Endodermal cell (in vitro differentiated cells): ENCODE measurements at regions not wholly inside any gene's neighbourhood (a gene's known extent, or its start where the extent isn't known, plus 50 kb on each side); places are given as distances from the start of the nearest gene placed in this dataset.

ENCODE experiments used
- DNase-seq: peaks from one replicate; pipeline ENCODE4 v3.0.0-alpha.2; 2017
- H3K27ac ChIP-seq: 2 replicates; pipeline ENCODE4 v1.5.1; 2013; ENCODE audit warnings: mild to moderate bottlenecking, low read depth, low read length, moderate library complexity
- H3K27me3 ChIP-seq: 2 replicates; pipeline ENCODE4 v1.6.1; 2013; ENCODE audit warnings: mild to moderate bottlenecking, low read length, moderate library complexity; ENCODE audit not compliant: insufficient read depth, control insufficient read depth, poor library complexity, severe bottlenecking
- H3K36me3 ChIP-seq: 2 replicates; pipeline ENCODE4 v1.7.0; 2013; ENCODE audit warnings: mild to moderate bottlenecking, low read length, moderate library complexity; ENCODE audit not compliant: control insufficient read depth, insufficient read depth
- H3K4me1 ChIP-seq: one replicate; pipeline ENCODE4 v1.7.0; 2013; ENCODE audit warnings: low read length; ENCODE audit not compliant: control insufficient read depth, insufficient read depth
- H3K4me3 ChIP-seq: 2 replicates; pipeline ENCODE4 v1.5.1; 2013; ENCODE audit warnings: mild to moderate bottlenecking, low read length, moderate library complexity
- H3K9ac ChIP-seq: 2 replicates; pipeline ENCODE4 v1.6.1; 2013; ENCODE audit warnings: mild to moderate bottlenecking, low read length, moderate library complexity; ENCODE audit not compliant: poor library complexity, severe bottlenecking; ENCODE audit errors: extremely low read depth
- H3K9me3 ChIP-seq: 2 replicates; pipeline ENCODE4 v1.6.1; 2013; ENCODE audit warnings: mild to moderate bottlenecking, low read length, moderate library complexity; ENCODE audit not compliant: control insufficient read depth
- H3K27ac Mint-ChIP-seq: 2 replicates; pipeline ENCODE4 v1.8.0; 2020; ENCODE audit warnings: mixed read lengths
- H3K27me3 Mint-ChIP-seq: 2 replicates; pipeline ENCODE4 v1.8.0; 2021; ENCODE audit warnings: mild to moderate bottlenecking, mixed read lengths; ENCODE audit not compliant: insufficient read depth
- H3K36me3 Mint-ChIP-seq: 2 replicates; pipeline ENCODE4 v1.8.0; 2020; ENCODE audit warnings: low read depth, mixed read lengths
- H3K4me1 Mint-ChIP-seq: 2 replicates; pipeline ENCODE4 v1.8.0; 2020; ENCODE audit warnings: mixed read lengths
- H3K4me3 Mint-ChIP-seq: 2 replicates; pipeline ENCODE4 v1.8.0; 2020; ENCODE audit warnings: mild to moderate bottlenecking, moderate library complexity, mixed read lengths
- H3K9me3 Mint-ChIP-seq: 2 replicates; pipeline ENCODE4 v1.8.0; 2020; ENCODE audit warnings: mild to moderate bottlenecking, mixed read lengths
- CTCF ChIP-seq: fragments of 200-600 bp; sonication (generic); conservative IDR thresholded peaks from 2 replicates; pipeline ENCODE4 v1.5.0; 2021; ENCODE audit warnings: antibody characterized with exemption, mild to moderate bottlenecking
- WGBS, 2 experiments: methylation state at CpG; one replicate each; pipeline versions ENCODE4 v1.1.5 to v1.1.7; 2013; ENCODE audit warnings: missing lambda C conversion rate in 2 of 2, mixed read lengths in 1 of 2; ENCODE audit not compliant: insufficient coverage in 1 of 2, insufficient read length in 1 of 2; 5-methylcytosine and 5-hydroxymethylcytosine counted together

- no peaks in the 10 kb centered on the region for H3K36me3 ChIP-seq
- Mint-ChIP-seq H3K4me3 (no peak overlapping the region), H3K9me3 (peaks cover 11% of the 10 kb centered on the region), H3K27ac (no peak overlapping the region), H3K4me1 (no peaks in the 10 kb centered on the region), H3K36me3 (no peaks in the 10 kb centered on the region), H3K27me3 (no peaks in the 10 kb centered on the region)
- H3K9ac ChIP-seq: no peak overlapping the region
- H3K27ac ChIP-seq: no peak overlapping the region
- H3K27me3 ChIP-seq: no peaks in the 10 kb centered on the region
- no peak for DNase-seq
- WGBS, 2 experiments: 88 to 93% methylated on average over 4 of the region's 4 CpGs
- no peak overlapping the region for H3K4me3 ChIP-seq
- no peaks in the 10 kb centered on the region for H3K4me1 ChIP-seq
- H3K9me3 ChIP-seq: no peaks in the 10 kb centered on the region
- TF ChIP-seq CTCF: no peak
Observed at GRCh38 chr2:240344904-240345303, 90.6 kb upstream of the GPC1 start.

- no peaks in the 10 kb centered on the region for H3K27me3 Mint-ChIP-seq
- Histone ChIP-seq H3K27ac (no peak overlapping the region), H3K36me3 (no peaks in the 10 kb centered on the region), H3K27me3 (no peaks in the 10 kb centered on the region), H3K9ac (no peak overlapping the region), H3K4me1 (no peaks in the 10 kb centered on the region), H3K9me3 (no peaks in the 10 kb centered on the region), H3K4me3 (no peak overlapping the region)
- H3K4me1 Mint-ChIP-seq: no peaks in the 10 kb centered on the region
- H3K9me3 Mint-ChIP-seq: peaks cover 11% of the 10 kb centered on the region
- no peak overlapping the region for H3K4me3 Mint-ChIP-seq
- no peak for TF ChIP-seq CTCF
- no peak overlapping the region for H3K27ac Mint-ChIP-seq
- no peak for DNase-seq
- H3K36me3 Mint-ChIP-seq: no peaks in the 10 kb centered on the region
- 89 to 93% methylated on average over 6 to 16 of the region's 16 CpGs for WGBS, 2 experiments
Observed at GRCh38 chr2:240346015-240346752, 89.3 kb upstream of the GPC1 start.

GRCh38 chr2:240346753-240347372 is 88.6 kb upstream of the GPC1 start:
- no peak for TF ChIP-seq CTCF
- H3K36me3 ChIP-seq: no peaks in the 10 kb centered on the region
- Mint-ChIP-seq H3K27me3 (no peaks in the 10 kb centered on the region), H3K9me3 (peaks cover 11% of the 10 kb centered on the region), H3K36me3 (no peaks in the 10 kb centered on the region), H3K27ac (no peak overlapping the region), H3K4me1 (no peaks in the 10 kb centered on the region), H3K4me3 (no peak overlapping the region)
- no peaks in the 10 kb centered on the region for H3K9me3 ChIP-seq
- H3K27me3 ChIP-seq: no peaks in the 10 kb centered on the region
- H3K9ac ChIP-seq: no peak overlapping the region
- H3K4me1 ChIP-seq: no peaks in the 10 kb centered on the region
- H3K4me3 ChIP-seq: no peak overlapping the region
- 87 to 92% methylated on average over 9 to 20 of the region's 20 CpGs for WGBS, 2 experiments
- H3K27ac ChIP-seq: no peak overlapping the region
- no peak for DNase-seq
